Loucy (cell line): ENCODE measurements at regions not wholly inside any gene's neighbourhood (a gene's known extent, or its start where the extent isn't known, plus 50 kb on each side); places are given as distances from the start of the nearest gene placed in this dataset.

Experiments
- H2AFZ ChIP-seq: fragments of 200-600 bp; sonication (generic); 2 replicates; pipeline ENCODE4 v1.6.0; 2016; ENCODE audit warnings: antibody characterized with exemption, mild to moderate bottlenecking, low read length, moderate library complexity
- H3F3A ChIP-seq: fragments of 200-600 bp; 2 replicates; pipeline ENCODE4 v1.6.0; 2016; ENCODE audit warnings: antibody characterized with exemption, low read depth, mild to moderate bottlenecking
- H3K27me3 ChIP-seq: fragments of 200-600 bp; sonication (generic); 2 replicates; pipeline ENCODE4 v1.6.1; 2014; ENCODE audit warnings: low read length, mild to moderate bottlenecking; ENCODE audit not compliant: insufficient read depth, poor library complexity, severe bottlenecking
- H3K36me3 ChIP-seq: fragments of 200-600 bp; sonication (generic); 2 replicates; pipeline ENCODE4 v1.6.1; 2016; ENCODE audit warnings: low read length; ENCODE audit not compliant: insufficient read depth
- H3K4me1 ChIP-seq: fragments of 200-600 bp; sonication (generic); 2 replicates; pipeline ENCODE4 v1.5.1; 2014; ENCODE audit warnings: low read length, mild to moderate bottlenecking; ENCODE audit not compliant: insufficient read depth, poor library complexity, severe bottlenecking
- H3K4me2 ChIP-seq: fragments of 200-600 bp; sonication (generic); 2 replicates; pipeline ENCODE4 v1.6.0; 2014; ENCODE audit warnings: antibody characterized with exemption, low read length, low read depth, mild to moderate bottlenecking; ENCODE audit not compliant: poor library complexity, severe bottlenecking
- H3K4me3 ChIP-seq: fragments of 200-600 bp; sonication (generic); 2 replicates; pipeline ENCODE4 v1.5.1; 2014; ENCODE audit warnings: low read length, mild to moderate bottlenecking, mixed read lengths; ENCODE audit not compliant: poor library complexity, severe bottlenecking
- H3K79me2 ChIP-seq: fragments of 200-600 bp; sonication (generic); 2 replicates; pipeline ENCODE4 v1.6.1; 2014; ENCODE audit warnings: low read length; ENCODE audit not compliant: insufficient read depth
- H3K9ac ChIP-seq: fragments of 200-600 bp; sonication (generic); 2 replicates; pipeline ENCODE4 v1.6.0; 2014; ENCODE audit warnings: mild to moderate bottlenecking, low read depth, low read length, moderate library complexity; ENCODE audit not compliant: poor library complexity, severe bottlenecking
- H3K9me2 ChIP-seq: fragments of 200-600 bp; sonication (generic); replicated peaks from 2 replicates; pipeline ENCODE4 v1.6.1; 2016; ENCODE audit warnings: low read depth, low read length, mixed read lengths
- H3K9me3 ChIP-seq: fragments of 200-600 bp; sonication (generic); 2 replicates; pipeline ENCODE4 v1.6.1; 2014; ENCODE audit warnings: mild to moderate bottlenecking, antibody characterized with exemption, low read length, low read depth; ENCODE audit not compliant: insufficient read depth
- H4K20me1 ChIP-seq: fragments of 200-600 bp; sonication (generic); 2 replicates; pipeline ENCODE4 v1.6.0; 2014; ENCODE audit warnings: antibody characterized with exemption, low read length, mild to moderate bottlenecking; ENCODE audit not compliant: insufficient read depth, poor library complexity, severe bottlenecking
- EZH2phosphoT487 ChIP-seq: fragments of 200-600 bp; IDR thresholded peaks from 2 replicates; pipeline ENCODE4 v1.6.1; 2018; ENCODE audit warnings: antibody characterized with exemption, mild to moderate bottlenecking, moderate library complexity, borderline replicate concordance
- TF ChIP-seq, protein P1 (sequence below): fragments of 200-600 bp; sonication (generic); conservative IDR thresholded peaks from 2 replicates; pipeline ENCODE4 v1.5.1; 2014; ENCODE audit warnings: mild to moderate bottlenecking, antibody characterized with exemption, low read length

DNA sequence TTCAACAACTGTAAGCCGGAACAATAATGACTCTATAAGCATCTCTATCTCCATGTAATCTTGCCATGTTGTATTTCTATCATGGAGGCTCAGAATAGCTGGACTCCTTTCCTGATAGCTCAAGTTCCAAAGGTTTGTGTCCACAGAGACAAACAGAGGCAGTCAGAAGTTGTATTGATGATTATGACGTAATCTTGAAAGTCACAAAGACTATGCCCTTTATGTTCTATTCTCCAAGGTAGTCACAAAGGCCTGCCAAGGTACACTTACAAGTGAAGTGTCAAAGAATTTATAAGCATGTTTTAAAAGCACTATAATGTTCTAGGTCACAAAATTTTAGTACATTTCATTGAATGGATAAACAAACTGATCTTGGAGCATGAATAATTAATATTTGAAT, 542.2 kb downstream of the CDH11 start:
- H3K4me3 ChIP-seq = no peak overlapping the region
- H3K4me2 ChIP-seq = no peak overlapping the region
- H3F3A ChIP-seq = no peaks in the 10 kb centered on the region
- no peaks in the 10 kb centered on the region for H3K27me3 ChIP-seq
- no peaks in the 10 kb centered on the region for H3K4me1 ChIP-seq
- H3K9me2 ChIP-seq = no peaks in the 10 kb centered on the region
- TF ChIP-seq, protein P1, sequence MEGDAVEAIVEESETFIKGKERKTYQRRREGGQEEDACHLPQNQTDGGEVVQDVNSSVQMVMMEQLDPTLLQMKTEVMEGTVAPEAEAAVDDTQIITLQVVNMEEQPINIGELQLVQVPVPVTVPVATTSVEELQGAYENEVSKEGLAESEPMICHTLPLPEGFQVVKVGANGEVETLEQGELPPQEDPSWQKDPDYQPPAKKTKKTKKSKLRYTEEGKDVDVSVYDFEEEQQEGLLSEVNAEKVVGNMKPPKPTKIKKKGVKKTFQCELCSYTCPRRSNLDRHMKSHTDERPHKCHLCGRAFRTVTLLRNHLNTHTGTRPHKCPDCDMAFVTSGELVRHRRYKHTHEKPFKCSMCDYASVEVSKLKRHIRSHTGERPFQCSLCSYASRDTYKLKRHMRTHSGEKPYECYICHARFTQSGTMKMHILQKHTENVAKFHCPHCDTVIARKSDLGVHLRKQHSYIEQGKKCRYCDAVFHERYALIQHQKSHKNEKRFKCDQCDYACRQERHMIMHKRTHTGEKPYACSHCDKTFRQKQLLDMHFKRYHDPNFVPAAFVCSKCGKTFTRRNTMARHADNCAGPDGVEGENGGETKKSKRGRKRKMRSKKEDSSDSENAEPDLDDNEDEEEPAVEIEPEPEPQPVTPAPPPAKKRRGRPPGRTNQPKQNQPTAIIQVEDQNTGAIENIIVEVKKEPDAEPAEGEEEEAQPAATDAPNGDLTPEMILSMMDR = no peak
- no peak for TF ChIP-seq EZH2phosphoT487
- no peaks in the 10 kb centered on the region for H3K36me3 ChIP-seq
- no peaks in the 10 kb centered on the region for H4K20me1 ChIP-seq
- no peaks in the 10 kb centered on the region for H3K9me3 ChIP-seq
- no peaks in the 10 kb centered on the region for H3K79me2 ChIP-seq
- no peak overlapping the region for H2AFZ ChIP-seq
- no peak overlapping the region for H3K9ac ChIP-seq

DNA sequence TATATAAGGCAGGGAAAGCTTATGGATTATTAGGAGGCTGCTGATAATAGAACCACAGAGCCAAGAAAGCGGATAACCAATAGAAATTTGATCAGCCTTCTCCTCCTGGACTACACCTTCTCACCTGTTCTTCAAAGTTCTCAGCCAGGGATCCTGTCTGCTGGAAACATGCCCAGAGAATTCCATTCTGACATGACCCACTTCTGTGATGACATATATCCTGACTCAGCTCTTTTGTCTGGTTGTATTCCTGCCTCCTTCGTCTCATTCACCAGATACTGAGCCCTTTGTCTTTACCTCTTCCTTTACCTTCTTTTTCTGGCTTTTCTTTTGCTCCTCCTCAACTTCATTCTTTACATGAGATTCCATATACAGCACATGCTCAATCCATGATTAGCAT, 576.1 kb downstream of the CDH11 start:
- no peaks in the 10 kb centered on the region for H3K4me1 ChIP-seq
- H3K9me3 ChIP-seq = no peaks in the 10 kb centered on the region; the same call in 1 of the 2 replicates
- H4K20me1 ChIP-seq = no peaks in the 10 kb centered on the region

DNA sequence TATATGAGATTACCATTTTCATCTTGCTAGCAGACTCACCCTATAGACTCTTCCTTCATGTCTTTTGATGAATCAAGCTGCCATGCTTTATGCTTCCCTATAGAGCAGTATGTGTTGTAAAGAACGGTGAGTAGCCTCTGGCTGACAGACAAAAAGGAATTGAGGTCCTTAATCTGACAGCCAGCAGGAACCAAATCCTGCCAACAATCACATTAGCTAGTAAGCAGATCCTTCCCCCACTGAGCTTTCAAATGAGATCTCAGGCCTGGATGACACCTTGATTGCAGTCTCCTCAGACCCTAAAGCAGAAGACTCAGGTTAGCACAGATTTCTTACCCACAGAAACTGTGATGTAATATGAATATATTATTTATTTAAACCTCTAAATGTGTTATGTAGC, 577.0 kb downstream of the CDH11 start:
- no peaks in the 10 kb centered on the region for H3K4me1 ChIP-seq
- TF ChIP-seq, protein P1 = no peak
- no peak for TF ChIP-seq EZH2phosphoT487
- H3F3A ChIP-seq = no peaks in the 10 kb centered on the region
- no peaks in the 10 kb centered on the region for H3K79me2 ChIP-seq
- H2AFZ ChIP-seq = no peak overlapping the region
- no peaks in the 10 kb centered on the region for H3K36me3 ChIP-seq
- H3K4me2 ChIP-seq = no peak overlapping the region
- no peaks in the 10 kb centered on the region for H4K20me1 ChIP-seq
- H3K9me2 ChIP-seq = no peaks in the 10 kb centered on the region
- H3K9ac ChIP-seq = no peak overlapping the region
- no peak overlapping the region for H3K4me3 ChIP-seq
- H3K9me3 ChIP-seq = no peaks in the 10 kb centered on the region; the same call in 1 of the 2 replicates
- no peaks in the 10 kb centered on the region for H3K27me3 ChIP-seq

More for the DNA sequence above, 576.1 kb downstream of the CDH11 start:
- Histone ChIP-seq H3K79me2 (no peaks in the 10 kb centered on the region), H3K4me3 (no peak overlapping the region), H3K36me3 (no peaks in the 10 kb centered on the region), H3K9me2 (no peaks in the 10 kb centered on the region), H3K4me2 (no peak overlapping the region), H3K9ac (no peak overlapping the region), H3F3A (no peaks in the 10 kb centered on the region), H3K27me3 (no peaks in the 10 kb centered on the region), H2AFZ (no peak overlapping the region)
- TF ChIP-seq, protein P1 = no peak
- no peak for TF ChIP-seq EZH2phosphoT487
